OCI-LY3 (cell line): ENCODE measurements at regions not wholly inside any gene's neighbourhood (a gene's known extent, or its start where the extent isn't known, plus 50 kb on each side); places are given as distances from the start of the nearest gene placed in this dataset.

Experiments
- EZH2phosphoT487 ChIP-seq: fragments of 200-600 bp; shearing (Covaris generic); IDR thresholded peaks from 2 replicates; pipeline ENCODE4 v1.6.1; 2018; ENCODE audit warnings: antibody characterized with exemption, mixed run types, low read depth
- TF ChIP-seq, protein P1 (sequence below): fragments of 200-600, 300-600 bp; sonication (generic); IDR thresholded peaks from 2 replicates; pipeline ENCODE4 v1.5.1; 2014; ENCODE audit warnings: antibody characterized with exemption, low read length, low read depth

- TF ChIP-seq, protein P1, sequence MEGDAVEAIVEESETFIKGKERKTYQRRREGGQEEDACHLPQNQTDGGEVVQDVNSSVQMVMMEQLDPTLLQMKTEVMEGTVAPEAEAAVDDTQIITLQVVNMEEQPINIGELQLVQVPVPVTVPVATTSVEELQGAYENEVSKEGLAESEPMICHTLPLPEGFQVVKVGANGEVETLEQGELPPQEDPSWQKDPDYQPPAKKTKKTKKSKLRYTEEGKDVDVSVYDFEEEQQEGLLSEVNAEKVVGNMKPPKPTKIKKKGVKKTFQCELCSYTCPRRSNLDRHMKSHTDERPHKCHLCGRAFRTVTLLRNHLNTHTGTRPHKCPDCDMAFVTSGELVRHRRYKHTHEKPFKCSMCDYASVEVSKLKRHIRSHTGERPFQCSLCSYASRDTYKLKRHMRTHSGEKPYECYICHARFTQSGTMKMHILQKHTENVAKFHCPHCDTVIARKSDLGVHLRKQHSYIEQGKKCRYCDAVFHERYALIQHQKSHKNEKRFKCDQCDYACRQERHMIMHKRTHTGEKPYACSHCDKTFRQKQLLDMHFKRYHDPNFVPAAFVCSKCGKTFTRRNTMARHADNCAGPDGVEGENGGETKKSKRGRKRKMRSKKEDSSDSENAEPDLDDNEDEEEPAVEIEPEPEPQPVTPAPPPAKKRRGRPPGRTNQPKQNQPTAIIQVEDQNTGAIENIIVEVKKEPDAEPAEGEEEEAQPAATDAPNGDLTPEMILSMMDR: no peak
- TF ChIP-seq EZH2phosphoT487: no peak
These were observed 90.2 kb upstream of the TGFBR2 start for GRCh38 chr3:30516238-30516637.
